Heart left ventricle (tissue), 13 donors: ENCODE measurements at regions not wholly inside any gene's neighbourhood (a gene's known extent, or its start where the extent isn't known, plus 50 kb on each side); places are given as distances from the start of the nearest gene placed in this dataset.

ENCODE experiments used
- CTCF ChIP-seq, 12 donors: fragments of 200-600 bp; sonication (generic) in 4 of 12; IDR thresholded peaks; one replicate each; pipeline versions ENCODE4 v1.5.0 to v1.8.0; 2018 to 2022; ENCODE audit warnings: antibody characterized with exemption in 12 of 12, mild to moderate bottlenecking in 5 of 12
- POLR2A ChIP-seq, 2 donors: fragments of 450-650 bp; IDR thresholded peaks; one replicate each; pipeline ENCODE4 v1.6.1; 2017; ENCODE audit warnings: antibody characterized with exemption in 2 of 2, mild to moderate bottlenecking in 2 of 2, moderate library complexity in 2 of 2
- donor health status: ischemic (EF 13 %, LVEDD 7.1; RV severe dilation, severe dysfunction).
- donor health status: DM: no; HTN: yes; CAD: no.
- donor health status: DM: no; HTN: no; CAD: no.
- donor health status: ischemic (EF 25% LVEDD 6.9; RV normal size, moderate dysfunction).
- donor health status: ischemic (EF 25% LVEDD 5.7; RV mildly dilated, moderate dysfunction).
- donor health status: ischemic (EF 35%, LVEDD 5.7; RV mildly dilated, moderate dysfunction).
- donor health status: nonischemic (EF 11% LVEDD 7.7; RV severe dilation, severe dysfunction).
- donor health status: DM: yes; HTN: yes; CAD: no.
- donor health status: PGD.
- donor health status: ischemic (EF 29% LVEDD 5.4; RV normal size, mild dysfunction).
- donor health status: nonischemic (EF 23%, LVEDD 6.1; RV moderate dilation, normal function).

- TF ChIP-seq CTCF (IDR thresholded peaks at IDR 0.05), result no peak
- TF ChIP-seq POLR2A (IDR thresholded peaks at IDR 0.05), result no peak
Measured at GRCh38 chr10:20698837-20699236, 198.3 kb downstream of the NEBL start.
